Type B pancreatic cell (in vitro differentiated cells): ENCODE measurements at regions not wholly inside any gene's neighbourhood (a gene's known extent, or its start where the extent isn't known, plus 50 kb on each side); places are given as distances from the start of the nearest gene placed in this dataset.
A peak's percentile ranks its signal among the peaks of the same experiment; 100 is the strongest.

Experiments used
- DNase-seq: peaks from one replicate; pipeline ENCODE4 v3.0.0; 2021; ENCODE audit warnings: mixed read lengths; ENCODE audit not compliant: unreplicated experiment; ENCODE audit errors: extremely low spot score
- H3K27ac Mint-ChIP-seq: 2 replicates; pipeline ENCODE4 v1.8.0; 2021; ENCODE audit warnings: mild to moderate bottlenecking, mixed read lengths
- H3K27me3 Mint-ChIP-seq: 2 replicates; pipeline ENCODE4 v1.8.0; 2021; ENCODE audit warnings: mixed read lengths
- H3K36me3 Mint-ChIP-seq: 2 replicates; pipeline ENCODE4 v1.8.0; 2021; ENCODE audit warnings: mixed read lengths
- H3K4me1 Mint-ChIP-seq: one replicate; pipeline ENCODE4 v1.8.0; 2021; ENCODE audit warnings: mixed read lengths; ENCODE audit not compliant: unreplicated experiment
- H3K4me3 Mint-ChIP-seq: 2 replicates; pipeline ENCODE4 v1.8.0; 2021; ENCODE audit warnings: mild to moderate bottlenecking, mixed read lengths
- H3K9me3 Mint-ChIP-seq: 2 replicates; pipeline ENCODE4 v1.8.0; 2021; ENCODE audit warnings: mixed read lengths
- TF ChIP-seq, protein P1 (sequence below): fragments of 200-600 bp; sonication (generic); conservative IDR thresholded peaks from 2 replicates; pipeline ENCODE4 v1.5.0; 2021; ENCODE audit warnings: antibody characterized with exemption, mild to moderate bottlenecking

DNA sequence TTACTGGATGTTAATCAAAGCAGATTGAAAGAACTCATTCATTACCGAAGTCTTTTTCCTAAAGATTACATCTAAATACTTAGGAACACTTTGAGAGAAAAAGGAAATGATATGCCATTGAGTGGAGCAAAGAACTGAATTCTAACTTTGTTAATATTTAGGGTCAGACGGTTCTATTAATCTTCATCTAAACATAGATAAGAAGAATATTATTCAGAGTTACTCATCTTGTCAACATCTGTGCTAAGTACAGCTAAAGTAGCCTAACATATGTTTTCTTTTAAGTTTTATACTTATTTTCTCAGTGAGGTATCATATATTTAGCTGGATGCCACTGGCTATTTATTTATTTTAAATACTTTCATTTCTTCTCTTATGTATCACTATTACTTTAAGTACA lies 1763.7 kb downstream of the EFNA5 start:
- Mint-ChIP-seq H3K9me3 (no peaks in the 10 kb centered on the region), H3K4me1 (peaks cover 14% of the 10 kb centered on the region), H3K27me3 (no peaks in the 10 kb centered on the region), H3K27ac (no peak overlapping the region), H3K36me3 (no peaks in the 10 kb centered on the region), H3K4me3 (no peak overlapping the region)
- DNase-seq: no peak
- TF ChIP-seq, protein P1, sequence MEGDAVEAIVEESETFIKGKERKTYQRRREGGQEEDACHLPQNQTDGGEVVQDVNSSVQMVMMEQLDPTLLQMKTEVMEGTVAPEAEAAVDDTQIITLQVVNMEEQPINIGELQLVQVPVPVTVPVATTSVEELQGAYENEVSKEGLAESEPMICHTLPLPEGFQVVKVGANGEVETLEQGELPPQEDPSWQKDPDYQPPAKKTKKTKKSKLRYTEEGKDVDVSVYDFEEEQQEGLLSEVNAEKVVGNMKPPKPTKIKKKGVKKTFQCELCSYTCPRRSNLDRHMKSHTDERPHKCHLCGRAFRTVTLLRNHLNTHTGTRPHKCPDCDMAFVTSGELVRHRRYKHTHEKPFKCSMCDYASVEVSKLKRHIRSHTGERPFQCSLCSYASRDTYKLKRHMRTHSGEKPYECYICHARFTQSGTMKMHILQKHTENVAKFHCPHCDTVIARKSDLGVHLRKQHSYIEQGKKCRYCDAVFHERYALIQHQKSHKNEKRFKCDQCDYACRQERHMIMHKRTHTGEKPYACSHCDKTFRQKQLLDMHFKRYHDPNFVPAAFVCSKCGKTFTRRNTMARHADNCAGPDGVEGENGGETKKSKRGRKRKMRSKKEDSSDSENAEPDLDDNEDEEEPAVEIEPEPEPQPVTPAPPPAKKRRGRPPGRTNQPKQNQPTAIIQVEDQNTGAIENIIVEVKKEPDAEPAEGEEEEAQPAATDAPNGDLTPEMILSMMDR: no peak

DNA sequence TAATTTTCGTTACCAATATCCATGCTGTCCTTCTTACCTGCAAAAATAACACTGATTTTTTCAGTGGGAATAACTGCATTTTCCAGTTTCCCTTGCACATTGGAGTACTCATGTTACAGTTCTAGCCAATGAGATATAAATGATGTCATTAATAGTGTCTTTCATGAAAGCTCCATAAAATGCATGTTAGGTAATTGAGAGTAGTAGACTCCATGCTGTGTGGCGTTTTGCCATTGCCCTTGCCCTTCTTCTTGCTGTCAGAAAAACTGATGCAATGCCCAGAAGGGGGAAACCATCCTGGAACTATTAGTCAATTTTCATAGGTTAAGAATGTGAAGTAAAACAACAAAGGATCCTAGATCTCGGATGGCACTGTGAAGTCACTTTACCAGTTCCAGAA lies 1765.3 kb downstream of the EFNA5 start:
- Mint-ChIP-seq H3K4me3 (peak overlapping the region; percentile 8), H3K27ac (peak overlapping the region; percentile 33), H3K27me3 (no peaks in the 10 kb centered on the region), H3K36me3 (no peaks in the 10 kb centered on the region), H3K9me3 (peaks cover 4% of the 10 kb centered on the region), H3K4me1 (peaks cover 19% of the 10 kb centered on the region)
- TF ChIP-seq, protein P1: no peak
- no peak for DNase-seq

DNA sequence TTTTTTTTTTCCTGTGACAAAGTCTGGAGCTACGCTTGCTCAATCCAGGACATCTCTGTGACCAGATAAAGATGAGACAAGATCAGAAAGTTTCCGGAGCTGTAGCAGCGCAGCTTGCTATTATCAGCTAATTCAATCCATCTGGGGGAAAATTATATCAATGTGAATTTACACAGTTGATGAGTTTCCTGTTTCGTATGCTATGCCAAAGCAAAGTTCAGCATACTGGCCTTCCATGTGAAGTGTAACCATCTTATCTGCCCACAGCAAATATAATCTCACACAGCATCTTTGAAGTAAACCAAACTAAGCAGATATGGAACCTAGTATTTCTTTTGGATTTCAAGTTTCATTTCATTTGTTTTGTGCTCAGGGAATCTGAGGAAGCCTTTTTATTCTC lies 1767.7 kb downstream of the EFNA5 start:
- H3K36me3 Mint-ChIP-seq: no peaks in the 10 kb centered on the region
- TF ChIP-seq, protein P1: no peak
- peaks cover 9% of the 10 kb centered on the region for H3K9me3 Mint-ChIP-seq
- H3K4me1 Mint-ChIP-seq: peaks cover 33% of the 10 kb centered on the region
- H3K27ac Mint-ChIP-seq: no peak overlapping the region
- H3K4me3 Mint-ChIP-seq: no peak overlapping the region
- no peaks in the 10 kb centered on the region for H3K27me3 Mint-ChIP-seq
- DNase-seq: no peak

DNA sequence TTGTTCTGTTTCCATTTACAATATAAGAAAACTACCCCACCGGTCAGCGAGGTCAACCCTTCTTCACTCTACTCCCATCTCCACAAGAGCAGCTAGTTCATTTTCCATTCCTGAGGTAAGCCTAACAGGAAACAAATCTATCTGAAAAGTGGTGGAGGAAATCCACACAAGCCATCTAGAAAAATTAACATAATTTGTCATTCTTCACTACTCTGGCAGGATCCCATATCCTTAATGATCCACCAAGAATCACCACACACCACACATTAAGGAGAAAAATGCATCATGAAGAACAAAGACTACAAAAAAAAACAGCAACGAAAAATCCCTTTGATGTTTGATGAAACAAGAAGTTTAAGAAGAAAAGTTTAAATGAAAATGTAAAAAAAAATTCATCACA lies 1771.0 kb downstream of the EFNA5 start:
- TF ChIP-seq, protein P1: no peak
- Mint-ChIP-seq H3K4me1 (peaks cover 23% of the 10 kb centered on the region), H3K4me3 (no peak overlapping the region), H3K9me3 (peaks cover 9% of the 10 kb centered on the region), H3K36me3 (no peaks in the 10 kb centered on the region), H3K27ac (no peak overlapping the region), H3K27me3 (no peaks in the 10 kb centered on the region)
- DNase-seq: no peak

DNA sequence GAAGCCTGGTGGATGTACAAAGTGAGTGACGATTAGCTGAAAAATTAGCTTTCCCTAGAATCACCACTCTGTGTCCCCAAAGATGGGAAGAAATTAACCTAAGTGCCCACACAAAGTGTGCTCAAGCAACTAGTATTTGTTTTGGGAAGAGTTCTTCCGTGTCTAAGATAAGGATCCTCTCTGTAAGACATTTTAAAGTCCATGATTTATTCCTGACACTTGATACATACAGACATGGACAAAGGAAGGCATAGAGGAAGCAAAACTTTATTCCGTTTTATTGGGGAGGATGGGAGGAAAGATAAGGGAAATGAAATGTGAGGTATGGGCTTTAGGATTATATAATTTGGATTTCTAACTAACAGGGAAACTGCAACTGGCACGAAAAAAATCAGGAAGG lies 1772.6 kb downstream of the EFNA5 start:
- TF ChIP-seq, protein P1: no peak
- DNase-seq: no peak
- Mint-ChIP-seq H3K4me1 (peaks cover 19% of the 10 kb centered on the region), H3K9me3 (peaks cover 9% of the 10 kb centered on the region), H3K36me3 (no peaks in the 10 kb centered on the region), H3K27ac (no peak overlapping the region), H3K4me3 (no peak overlapping the region), H3K27me3 (no peaks in the 10 kb centered on the region)

DNA sequence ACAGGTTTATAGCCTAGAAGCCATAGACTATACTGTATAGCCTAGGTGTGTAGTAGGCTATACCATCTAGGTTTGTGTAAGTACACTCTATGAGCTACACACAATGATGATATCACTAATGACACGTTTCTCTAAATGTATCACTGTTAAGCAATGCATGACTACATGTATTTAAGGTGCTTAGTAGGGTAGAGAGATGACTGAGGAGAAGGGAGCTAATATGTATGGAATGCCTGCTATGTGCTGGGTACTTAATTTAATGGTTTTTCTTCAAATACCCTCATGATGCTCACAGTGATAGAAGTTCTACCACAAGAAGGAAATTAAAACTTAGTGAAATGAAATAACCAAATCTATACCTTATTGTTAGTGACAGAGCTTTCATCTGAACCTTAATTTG lies 1785.5 kb downstream of the EFNA5 start:
- no peak overlapping the region for H3K27ac Mint-ChIP-seq
- no peaks in the 10 kb centered on the region for H3K27me3 Mint-ChIP-seq
- no peak for DNase-seq
- H3K4me1 Mint-ChIP-seq: no peaks in the 10 kb centered on the region
- H3K4me3 Mint-ChIP-seq: no peak overlapping the region
- H3K36me3 Mint-ChIP-seq: no peaks in the 10 kb centered on the region
- TF ChIP-seq, protein P1: no peak
- H3K9me3 Mint-ChIP-seq: no peaks in the 10 kb centered on the region
